Sigmoid colon (tissue), 6 donors: ENCODE measurements at regions not wholly inside any gene's neighbourhood (a gene's known extent, or its start where the extent isn't known, plus 50 kb on each side); places are given as distances from the start of the nearest gene placed in this dataset.

Source experiments
- DNase-seq: peaks from one replicate; pipeline ENCODE4 v3.0.0-alpha.2; 2019
- H3K27ac ChIP-seq, 4 donors: fragments of 200-600 bp; sonication (generic); one replicate each; pipeline ENCODE4 v1.5.1; 2016 to 2019; ENCODE audit warnings: mild to moderate bottlenecking in 1 of 4
- H3K27me3 ChIP-seq, 3 donors: fragments of 200-600 bp; sonication (generic); one replicate each; pipeline ENCODE4 v1.5.1; 2019; ENCODE audit warnings: mild to moderate bottlenecking in 1 of 3
- H3K36me3 ChIP-seq, 4 donors: fragments of 200-600 bp; sonication (generic); one replicate each; pipeline ENCODE4 v1.5.1; 2016 to 2019
- H3K4me1 ChIP-seq, 4 donors: fragments of 200-600 bp; sonication (generic); one replicate each; pipeline ENCODE4 v1.5.1; 2017 to 2019
- H3K4me3 ChIP-seq, 4 donors: fragments of 200-600 bp; sonication (generic); one replicate each; pipeline ENCODE4 v1.5.1; 2017 to 2019; ENCODE audit warnings: mild to moderate bottlenecking in 2 of 4, moderate library complexity in 1 of 4
- H3K9me3 ChIP-seq, 4 donors: fragments of 200-600 bp in 3 of 4; sonication (generic) in 3 of 4; one replicate each; pipeline versions ENCODE4 v1.5.1 to v1.6.1; 2013 to 2019
- CTCF ChIP-seq, 4 experiments: fragments of 450-650 bp in 3 of 4; fragments of 200-600 bp in 1 of 4; IDR thresholded peaks; one replicate each; pipeline ENCODE4 v1.5.1; 2016 to 2019; ENCODE audit warnings: antibody characterized with exemption in 4 of 4, mild to moderate bottlenecking in 3 of 4, moderate library complexity in 2 of 4
- EP300 ChIP-seq, 4 donors: sonication (generic); formaldehyde crosslinking; IDR thresholded peaks; one replicate each; pipeline ENCODE4 v1.6.1; 2017; ENCODE audit warnings: antibody characterized with exemption in 4 of 4
- POLR2A ChIP-seq, 2 donors: fragments of 450-650 bp; IDR thresholded peaks; one replicate each; pipeline ENCODE4 v1.6.1; 2016; ENCODE audit warnings: antibody characterized with exemption in 2 of 2, mild to moderate bottlenecking in 2 of 2, moderate library complexity in 2 of 2
- POLR2AphosphoS5 ChIP-seq, 4 donors: sonication (generic); formaldehyde crosslinking; IDR thresholded peaks; one replicate each; pipeline ENCODE4 v1.6.1; 2017; ENCODE audit warnings: antibody characterized with exemption in 4 of 4
- WGBS, 2 donors: extraction: QIAGEN DNeasy Blood & Tissue Kit; methylation state at CpG; one replicate each; pipeline ENCODE4 v1.1.7; 2013; 5-methylcytosine and 5-hydroxymethylcytosine counted together
- intact Hi-C: fragments of 100-400 bp; cut with DNase I; formaldehyde crosslinking; loops from one replicate; pipeline ENCODE4 v1.15.1; 2023
- donor health status: healthy with polysubstance abuse.
- donor health status: healthy.

GRCh38 chr17:69630056-69630635 lies 215.6 kb downstream of the MAP2K6 start:
- H3K9me3 ChIP-seq, result no peaks in the 10 kb centered on the region
- no peak overlapping the region for H3K4me3 ChIP-seq
- no peaks in the 10 kb centered on the region for H3K36me3 ChIP-seq
- WGBS, 2 donors, result 84 to 85% methylated on average over 1 of the region's 1 CpG
- no peaks in the 10 kb centered on the region for H3K4me1 ChIP-seq
- no peak overlapping the region for H3K27ac ChIP-seq
- no peak for DNase-seq
- intact Hi-C loops, result no loop called here
- TF ChIP-seq EP300 (IDR thresholded peaks at IDR 0.05), result no peak
- TF ChIP-seq POLR2A (IDR thresholded peaks at IDR 0.05), result no peak
- no peak for TF ChIP-seq POLR2AphosphoS5 (IDR thresholded peaks at IDR 0.05)
- TF ChIP-seq CTCF (IDR thresholded peaks at IDR 0.05), result no peak
- no peaks in the 10 kb centered on the region for H3K27me3 ChIP-seq

- Histone ChIP-seq H3K36me3 (no peaks in the 10 kb centered on the region), H3K27ac (no peak overlapping the region), H3K27me3 (no peaks in the 10 kb centered on the region), H3K4me1 (no peaks in the 10 kb centered on the region), H3K9me3 (no peaks in the 10 kb centered on the region), H3K4me3 (no peak overlapping the region)
- DNase-seq, result no peak
- WGBS, 2 donors, result 63 to 68% methylated on average over 1 of the region's 1 CpG
- TF ChIP-seq EP300 (IDR thresholded peaks at IDR 0.05) (no peak), CTCF (IDR thresholded peaks at IDR 0.05) (no peak), POLR2AphosphoS5 (IDR thresholded peaks at IDR 0.05) (no peak), POLR2A (IDR thresholded peaks at IDR 0.05) (no peak)
- intact Hi-C loops, result no loop called here
These were observed 220.3 kb downstream of the MAP2K6 start for GRCh38 chr17:69634844-69635243.

- no peak overlapping the region for H3K27ac ChIP-seq
- TF ChIP-seq POLR2AphosphoS5 (IDR thresholded peaks at IDR 0.05) (no peak), CTCF (IDR thresholded peaks at IDR 0.05) (no peak), POLR2A (IDR thresholded peaks at IDR 0.05) (no peak), EP300 (IDR thresholded peaks at IDR 0.05) (no peak)
- no peak overlapping the region for H3K4me3 ChIP-seq
- H3K4me1 ChIP-seq, result no peaks in the 10 kb centered on the region
- DNase-seq, result no peak
- H3K36me3 ChIP-seq, result no peaks in the 10 kb centered on the region
- 83% methylated on average over 4 of the region's 4 CpGs for WGBS, 2 donors
- H3K27me3 ChIP-seq, result no peaks in the 10 kb centered on the region
- intact Hi-C loops, result no loop called here
- H3K9me3 ChIP-seq, result no peaks in the 10 kb centered on the region
These were observed 223.1 kb downstream of the MAP2K6 start for GRCh38 chr17:69637446-69638156.

GRCh38 chr17:69639096-69639495 lies 224.6 kb downstream of the MAP2K6 start:
- Histone ChIP-seq H3K4me3 (no peak overlapping the region), H3K27me3 (no peaks in the 10 kb centered on the region), H3K9me3 (no peaks in the 10 kb centered on the region), H3K36me3 (no peaks in the 10 kb centered on the region), H3K27ac (no peak overlapping the region), H3K4me1 (no peaks in the 10 kb centered on the region)
- no peak for DNase-seq
- TF ChIP-seq EP300 (IDR thresholded peaks at IDR 0.05) (no peak), CTCF (IDR thresholded peaks at IDR 0.05) (no peak), POLR2A (IDR thresholded peaks at IDR 0.05) (no peak), POLR2AphosphoS5 (IDR thresholded peaks at IDR 0.05) (no peak)
- intact Hi-C loops, result no loop called here
- WGBS, 2 donors, result 88 to 96% methylated on average over 1 of the region's 1 CpG
